ENCODE measurements at regions not wholly inside any gene's neighbourhood (a gene's known extent, or its start where the extent isn't known, plus 50 kb on each side); places are given as distances from the start of the nearest gene placed in this dataset.

- no peak for TF ChIP-seq CTCF (IDR thresholded peaks at IDR 0.05; ENCODE audit: low read depth, low read length, missing control alignments)
- no peak for DNase-seq (ENCODE audit: extremely low read depth, low read depth)
- no peak overlapping the region for H3K4me3 ChIP-seq (replicated peaks; ENCODE audit: low read depth, low read length)
These were observed 112.5 kb downstream of the ADSS2 start for GRCh38 chr1:244339073-244339692.

GRCh38 chr1:244339776-244340175 is 111.9 kb downstream of the ADSS2 start:
- TF ChIP-seq CTCF (IDR thresholded peaks at IDR 0.05; ENCODE audit: low read depth, low read length, missing control alignments): no peak

GRCh38 chr1:244340396-244340795 is 111.3 kb downstream of the ADSS2 start:
- no peak for TF ChIP-seq CTCF (IDR thresholded peaks at IDR 0.05; ENCODE audit: low read depth, low read length, missing control alignments)
- no peak for DNase-seq (ENCODE audit: extremely low read depth, low read depth)
- no peak overlapping the region for H3K4me3 ChIP-seq (replicated peaks; ENCODE audit: low read depth, low read length)

More at GRCh38 chr1:244339776-244340175, 111.9 kb downstream of the ADSS2 start:
- no peak for DNase-seq (ENCODE audit: extremely low read depth, low read depth)
- H3K4me3 ChIP-seq (replicated peaks; ENCODE audit: low read depth, low read length): no peak overlapping the region

GRCh38 chr1:244341455-244342450 is 110.0 kb downstream of the ADSS2 start:
- TF ChIP-seq CTCF (IDR thresholded peaks at IDR 0.05; ENCODE audit: low read depth, low read length, missing control alignments): no peak
- H3K4me3 ChIP-seq (replicated peaks; ENCODE audit: low read depth, low read length): no peak overlapping the region
- no peak for DNase-seq (ENCODE audit: extremely low read depth, low read depth)

- TF ChIP-seq CTCF (IDR thresholded peaks at IDR 0.05; ENCODE audit: low read depth, low read length, missing control alignments): no peak
- DNase-seq (ENCODE audit: extremely low read depth, low read depth): no peak
- no peak overlapping the region for H3K4me3 ChIP-seq (replicated peaks; ENCODE audit: low read depth, low read length)
These were observed 107.7 kb downstream of the ADSS2 start for GRCh38 chr1:244344001-244344400.

GRCh38 chr1:244346972-244347618 is 104.6 kb downstream of the ADSS2 start:
- no peak for DNase-seq (ENCODE audit: extremely low read depth, low read depth)
- no peak for TF ChIP-seq CTCF (IDR thresholded peaks at IDR 0.05; ENCODE audit: low read depth, low read length, missing control alignments)
- no peak overlapping the region for H3K4me3 ChIP-seq (replicated peaks; ENCODE audit: low read depth, low read length)
